ENCODE measurements at regions not wholly inside any gene's neighbourhood (a gene's known extent, or its start where the extent isn't known, plus 50 kb on each side); places are given as distances from the start of the nearest gene placed in this dataset.

DNA sequence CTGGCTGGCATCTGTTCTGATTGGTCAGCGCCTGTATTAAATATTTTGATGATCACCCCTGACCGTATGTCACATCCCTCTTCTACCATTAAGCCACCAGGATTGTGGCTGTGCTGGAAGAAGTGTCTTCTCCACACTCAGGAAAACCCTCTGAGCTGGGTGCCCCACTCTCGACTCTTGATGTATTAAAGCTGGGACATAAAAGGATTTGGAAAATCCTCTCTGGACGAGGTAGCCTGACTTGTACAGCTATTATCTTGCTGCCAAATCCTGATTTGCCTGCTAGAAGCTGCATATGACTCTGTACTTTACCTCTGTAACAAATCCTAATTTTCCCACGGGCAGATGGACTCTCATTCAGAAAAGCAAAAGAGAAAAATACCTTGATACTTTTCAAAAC is 161.0 kb downstream of the SLC28A3 start:
- H4K20me1 ChIP-seq (ENCODE audit: insufficient read depth), result no peaks in the 10 kb centered on the region
- no peaks in the 10 kb centered on the region for H3K79me2 ChIP-seq (ENCODE audit: insufficient read depth, low read length)
- POLR2A ChIA-PET, result no interaction called here
- no peak overlapping the region for H3K4me2 ChIP-seq (ENCODE audit: low read length)
- DNase-seq (ENCODE audit: low read depth, low spot score) (no peak), ATAC-seq (no peak)
- RAD21 ChIA-PET (ENCODE audit: low non-redundant PET in 1 of 2, low total read pairs in 2 of 2, uncharacterized antibody in 2 of 2, unreplicated experiment in 2 of 2), result no interaction called here
- intact Hi-C loops (cut with micrococcal nuclease), result no loop called here
- H3K27me3 ChIP-seq (ENCODE audit: insufficient read depth, low read length), result no peaks in the 10 kb centered on the region
- H3K9me3 ChIP-seq (ENCODE audit: control insufficient read depth in 1 of 2, insufficient read depth in 1 of 2, low read depth in 1 of 2, low read length in 2 of 2), result no peaks in the 10 kb centered on the region
- CTCF ChIA-PET, result no interaction called here
- H3K4me1 ChIP-seq (ENCODE audit: control insufficient read depth in 1 of 2, insufficient read depth in 2 of 2, low read length in 2 of 2), result peaks cover 0 to 5% of the 10 kb centered on the region in 2 experiments; a peak in 2 of 4 replicates
- no peak overlapping the region for H3K4me3 ChIP-seq (replicated peaks in 1 of 2; ENCODE audit: low read depth in 1 of 2, low read length in 2 of 2)
- TF ChIP-seq ZBTB33 (IDR thresholded peaks at IDR 0.05; ENCODE audit: extremely low read depth, insufficient replicate concordance, low read length) (no peak), SP1 (IDR thresholded peaks at IDR 0.05; ENCODE audit: low read depth) (no peak), ELF1 (IDR thresholded peaks at IDR 0.05; ENCODE audit: borderline replicate concordance, low read depth) (no peak), CTCF (IDR thresholded peaks at IDR 0.05 in 2 of 3, conservative IDR thresholded peaks at IDR 0.05 in 1 of 3; ENCODE audit: borderline replicate concordance in 1 of 3, insufficient read depth in 1 of 3, low read depth in 2 of 3, low read length in 2 of 3) (no peak), CBX3 (IDR thresholded peaks at IDR 0.05; ENCODE audit: low read depth) (no peak), CEBPB (IDR thresholded peaks at IDR 0.05; ENCODE audit: low read depth) (no peak), POLR2A (IDR thresholded peaks at IDR 0.05; ENCODE audit: borderline replicate concordance, extremely low read depth, insufficient read depth, insufficient read length) (no peak), EZH2 (IDR thresholded peaks at IDR 0.05) (no peak), MAX (IDR thresholded peaks at IDR 0.05) (no peak), SIN3A (IDR thresholded peaks at IDR 0.05; ENCODE audit: low read depth) (no peak), RAD21 (IDR thresholded peaks at IDR 0.05; ENCODE audit: low read depth) (no peak), JUND (IDR thresholded peaks at IDR 0.05) (no peak), POLR2AphosphoS5 (IDR thresholded peaks at IDR 0.05; ENCODE audit: low read depth, low read length) (no peak), SRF (IDR thresholded peaks at IDR 0.05; ENCODE audit: low read depth) (no peak), TCF7L2 (IDR thresholded peaks at IDR 0.05; ENCODE audit: borderline replicate concordance, extremely low read depth, insufficient read depth, insufficient read length) (no peak), EZH2phosphoT487 (IDR thresholded peaks at IDR 0.05; ENCODE audit: borderline replicate concordance) (no peak), EGR1 (IDR thresholded peaks at IDR 0.05; ENCODE audit: low read depth) (no peak)
- TF ChIP-seq, protein P1, sequence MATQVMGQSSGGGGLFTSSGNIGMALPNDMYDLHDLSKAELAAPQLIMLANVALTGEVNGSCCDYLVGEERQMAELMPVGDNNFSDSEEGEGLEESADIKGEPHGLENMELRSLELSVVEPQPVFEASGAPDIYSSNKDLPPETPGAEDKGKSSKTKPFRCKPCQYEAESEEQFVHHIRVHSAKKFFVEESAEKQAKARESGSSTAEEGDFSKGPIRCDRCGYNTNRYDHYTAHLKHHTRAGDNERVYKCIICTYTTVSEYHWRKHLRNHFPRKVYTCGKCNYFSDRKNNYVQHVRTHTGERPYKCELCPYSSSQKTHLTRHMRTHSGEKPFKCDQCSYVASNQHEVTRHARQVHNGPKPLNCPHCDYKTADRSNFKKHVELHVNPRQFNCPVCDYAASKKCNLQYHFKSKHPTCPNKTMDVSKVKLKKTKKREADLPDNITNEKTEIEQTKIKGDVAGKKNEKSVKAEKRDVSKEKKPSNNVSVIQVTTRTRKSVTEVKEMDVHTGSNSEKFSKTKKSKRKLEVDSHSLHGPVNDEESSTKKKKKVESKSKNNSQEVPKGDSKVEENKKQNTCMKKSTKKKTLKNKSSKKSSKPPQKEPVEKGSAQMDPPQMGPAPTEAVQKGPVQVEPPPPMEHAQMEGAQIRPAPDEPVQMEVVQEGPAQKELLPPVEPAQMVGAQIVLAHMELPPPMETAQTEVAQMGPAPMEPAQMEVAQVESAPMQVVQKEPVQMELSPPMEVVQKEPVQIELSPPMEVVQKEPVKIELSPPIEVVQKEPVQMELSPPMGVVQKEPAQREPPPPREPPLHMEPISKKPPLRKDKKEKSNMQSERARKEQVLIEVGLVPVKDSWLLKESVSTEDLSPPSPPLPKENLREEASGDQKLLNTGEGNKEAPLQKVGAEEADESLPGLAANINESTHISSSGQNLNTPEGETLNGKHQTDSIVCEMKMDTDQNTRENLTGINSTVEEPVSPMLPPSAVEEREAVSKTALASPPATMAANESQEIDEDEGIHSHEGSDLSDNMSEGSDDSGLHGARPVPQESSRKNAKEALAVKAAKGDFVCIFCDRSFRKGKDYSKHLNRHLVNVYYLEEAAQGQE (IDR thresholded peaks at IDR 0.05; ENCODE audit: low read depth), result no peak
- TF ChIP-seq, protein P2, sequence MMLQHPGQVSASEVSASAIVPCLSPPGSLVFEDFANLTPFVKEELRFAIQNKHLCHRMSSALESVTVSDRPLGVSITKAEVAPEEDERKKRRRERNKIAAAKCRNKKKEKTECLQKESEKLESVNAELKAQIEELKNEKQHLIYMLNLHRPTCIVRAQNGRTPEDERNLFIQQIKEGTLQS (IDR thresholded peaks at IDR 0.05), result no peak
- BruUV-seq (replicated peaks), result no TSS peak
- no peaks in the 10 kb centered on the region for H3K36me3 ChIP-seq (ENCODE audit: control insufficient read depth in 1 of 2, insufficient read depth in 2 of 2, low read length in 2 of 2)
- H3K27ac ChIP-seq (ENCODE audit: low read depth, low read length), result no peak overlapping the region
- no peak overlapping the region for H2AFZ ChIP-seq (ENCODE audit: low read depth, low read length, poor library complexity, severe bottlenecking)
- H3K9me2 ChIP-seq (ENCODE audit: insufficient read depth), result no peaks in the 10 kb centered on the region
- H3K9ac ChIP-seq (ENCODE audit: low read length), result no peak overlapping the region

Data from HCT116 (cell line).